HL-60 (cell line): ENCODE measurements at regions not wholly inside any gene's neighbourhood (a gene's known extent, or its start where the extent isn't known, plus 50 kb on each side); places are given as distances from the start of the nearest gene placed in this dataset.
"Not testable (repeated sequence)": the region's sequence is repeated elsewhere in the genome, so short reads cannot be mapped to it uniquely, and the experiment has no call there.

Experiments
- DNase-seq, 2 experiments: peaks; one replicate each; pipeline ENCODE4 v3.0.0-alpha.2; 2010 to 2020; ENCODE audit warnings: low read depth in 1 of 2, low spot score in 1 of 2
- H3K27ac ChIP-seq: fragments of 250-450 bp; sonication (Bioruptor Pico); replicated peaks from 2 replicates; pipeline ENCODE4 v1.5.1; 2020; ENCODE audit warnings: mild to moderate bottlenecking, moderate library complexity
- H3K27me3 ChIP-seq: fragments of 250-450 bp; sonication (Bioruptor Pico); 2 replicates; pipeline ENCODE4 v1.5.1; 2021; ENCODE audit warnings: mild to moderate bottlenecking, moderate library complexity; ENCODE audit not compliant: insufficient read depth, poor library complexity, severe bottlenecking
- H3K4me3 ChIP-seq: replicated peaks from 2 replicates; pipeline ENCODE4 v1.5.1; 2011; ENCODE audit warnings: mild to moderate bottlenecking, control low read depth, low read length; ENCODE audit not compliant: insufficient read depth
- CTCF ChIP-seq: IDR thresholded peaks from one replicate; pipeline ENCODE4 v1.5.1; 2011; ENCODE audit warnings: low read length, control low read depth, inconsistent platforms; ENCODE audit not compliant: insufficient read depth
- GABPA ChIP-seq: IDR thresholded peaks from 2 replicates; pipeline ENCODE4 v1.6.1; 2012; ENCODE audit warnings: low read depth
- POLR2AphosphoS5 ChIP-seq: IDR thresholded peaks from 2 replicates; pipeline ENCODE4 v1.6.1; 2012; ENCODE audit warnings: low read depth
- REST ChIP-seq: IDR thresholded peaks from 2 replicates; pipeline ENCODE4 v1.6.1; 2012; ENCODE audit warnings: low read depth; ENCODE audit not compliant: insufficient replicate concordance
- SPI1 ChIP-seq: IDR thresholded peaks from 2 replicates; pipeline ENCODE4 v1.6.1; 2012; ENCODE audit warnings: low read depth, mild to moderate bottlenecking, borderline replicate concordance

DNA sequence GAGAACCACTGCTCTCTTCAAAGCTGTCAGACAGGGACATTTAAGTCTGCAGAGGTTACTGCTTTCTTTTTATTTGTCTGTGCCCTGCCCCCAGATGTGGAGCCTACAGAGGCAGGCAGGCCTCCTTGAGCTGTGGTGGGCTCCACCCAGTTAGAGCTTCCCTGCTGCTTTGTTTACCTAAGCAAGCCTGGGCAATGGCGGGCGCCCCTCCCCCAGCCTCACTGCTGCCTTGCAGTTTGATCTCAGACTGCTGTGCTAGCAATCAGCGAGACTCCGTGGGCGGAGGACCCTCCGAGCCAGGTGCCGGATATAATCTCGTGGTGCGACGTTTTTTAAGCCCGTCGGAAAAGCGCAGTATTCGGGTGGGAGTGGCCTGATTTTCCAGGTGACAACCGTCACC is 150.8 kb downstream of the FAM170A start:
- H3K27me3 ChIP-seq, H3K4me3 ChIP-seq, DNase-seq, H3K27ac ChIP-seq: not testable (repeated sequence)

DNA sequence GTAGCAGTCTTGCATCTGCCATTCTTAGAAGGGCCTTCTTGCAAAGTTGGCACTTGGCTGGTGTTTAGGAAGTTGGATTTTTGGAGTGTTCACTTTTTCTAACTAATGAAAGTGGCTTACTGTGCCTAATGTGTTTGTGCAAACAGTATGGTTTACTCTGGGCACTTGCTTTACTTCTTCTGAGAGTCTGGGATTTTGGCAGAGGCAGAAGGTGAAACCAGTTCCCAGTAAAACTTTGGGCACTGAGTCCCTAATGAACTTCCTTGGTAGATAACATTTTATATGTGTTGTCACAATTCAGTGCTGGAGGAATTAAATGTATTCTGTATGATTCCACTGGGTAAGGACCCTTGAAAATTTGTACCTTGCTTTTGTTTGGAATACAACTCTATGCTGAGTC is 155.7 kb downstream of the FAM170A start:
- TF ChIP-seq SPI1 (no peak), REST (no peak), GABPA (no peak), CTCF (no peak), POLR2AphosphoS5 (no peak)

GRCh38 chr5:119789406-119790117 is 160.2 kb downstream of the FAM170A start:
- no peaks in the 10 kb centered on the region for H3K27me3 ChIP-seq
- no peak overlapping the region for H3K27ac ChIP-seq
- DNase-seq: no peak
- no peak overlapping the region for H3K4me3 ChIP-seq
- TF ChIP-seq SPI1 (no peak), GABPA (no peak), CTCF (no peak), REST (no peak), POLR2AphosphoS5 (no peak)

More for the DNA sequence above, 155.7 kb downstream of the FAM170A start:
- Histone ChIP-seq H3K4me3 (no peak overlapping the region), H3K27me3 (no peaks in the 10 kb centered on the region), H3K27ac (no peak overlapping the region)
- DNase-seq: no peak

- DNase-seq: no peak
- Histone ChIP-seq H3K4me3 (no peak overlapping the region), H3K27me3 (no peaks in the 10 kb centered on the region), H3K27ac (no peak overlapping the region)
- TF ChIP-seq POLR2AphosphoS5 (no peak), GABPA (no peak), SPI1 (no peak), CTCF (no peak), REST (no peak)
These were observed 162.9 kb downstream of the FAM170A start for GRCh38 chr5:119792161-119792799.
